PC-3 (cell line): ENCODE measurements at regions not wholly inside any gene's neighbourhood (a gene's known extent, or its start where the extent isn't known, plus 50 kb on each side); places are given as distances from the start of the nearest gene placed in this dataset.

Experiments
- CTCF ChIP-seq: fragments of 300-600 bp; sonication (generic); conservative IDR thresholded peaks from 2 replicates; pipeline ENCODE4 v1.5.1; 2017; ENCODE audit warnings: antibody characterized with exemption, low read depth, mild to moderate bottlenecking, low read length
- EZH2 ChIP-seq: fragments of 300-600 bp; sonication (generic); IDR thresholded peaks from one replicate; pipeline ENCODE4 v1.6.1; 2017; ENCODE audit warnings: antibody characterized with exemption, mild to moderate bottlenecking, low read length; ENCODE audit not compliant: unreplicated experiment

GRCh38 chrX:34270434-34270833, 138.3 kb upstream of the FAM47A start:
- TF ChIP-seq CTCF (no peak), EZH2 (no peak)
